ENCODE measurements at regions not wholly inside any gene's neighbourhood (a gene's known extent, or its start where the extent isn't known, plus 50 kb on each side); places are given as distances from the start of the nearest gene placed in this dataset.

- Histone ChIP-seq H3F3A (ENCODE audit: insufficient read depth) (0 out of 2 replicates have a peak, but pooled peaks cover 9% of the 10 kb centered on the region), H3K4me3 (no peak overlapping the region), H3K9me3 (ENCODE audit: low read depth) (no peaks in the 10 kb centered on the region), H3K36me3 (ENCODE audit: low read depth) (no peaks in the 10 kb centered on the region), H3K4me2 (ENCODE audit: unreplicated experiment) (no peak overlapping the region), H3K27me3 (replicated peaks; ENCODE audit: insufficient read depth) (no peaks in the 10 kb centered on the region), H4K20me1 (ENCODE audit: insufficient read depth) (no peaks in the 10 kb centered on the region), H3K27ac (no peak overlapping the region), H3K9me2 (ENCODE audit: insufficient read depth) (no peaks in the 10 kb centered on the region; the same call in 1 of the 2 replicates), H3K79me2 (ENCODE audit: insufficient read depth) (no peaks in the 10 kb centered on the region), H2AFZ (no peak overlapping the region), H3K9ac (no peak overlapping the region), H3K4me1 (ENCODE audit: insufficient read depth) (peaks cover 7% of the 10 kb centered on the region)
- in situ Hi-C loops (cut with MboI): no loop called here
- WGBS, 2 experiments (ENCODE audit: low coverage in 1 of 2, low lambda C conversion rate in 2 of 2, missing lambda C conversion rate in 2 of 2): 88 to 91% methylated on average over 6 of the region's 6 CpGs
- no peak for DNase-seq
- TF ChIP-seq EZH2 (IDR thresholded peaks at IDR 0.05; ENCODE audit: insufficient read depth, poor library complexity, severe bottlenecking) (no peak), EZH2phosphoT487 (IDR thresholded peaks at IDR 0.05; ENCODE audit: insufficient read depth, low read depth) (no peak)
These were observed 51.5 kb upstream of the NANOGP8 start for GRCh38 chr15:35136321-35137189.

Data from GM23248 (cell line).